ENCODE measurements at regions not wholly inside any gene's neighbourhood (a gene's known extent, or its start where the extent isn't known, plus 50 kb on each side); places are given as distances from the start of the nearest gene placed in this dataset.

- TF ChIP-seq ZNF496 (CRISPR knock-in tag; IDR thresholded peaks at IDR 0.05; ENCODE audit: insufficient replicate concordance) (no peak), HNF1B (CRISPR knock-in tag; IDR thresholded peaks at IDR 0.05) (no peak), CSRNP1 (CRISPR knock-in tag; IDR thresholded peaks at IDR 0.05) (no peak)
- WGBS (ENCODE audit: low lambda C conversion rate), result 14% methylated on average over 7 of the region's 7 CpGs
- ChIA-PET CTCF (ENCODE audit: low intra/inter-chr PET ratio, low total read pairs) (no interaction called here), POLR2A (no interaction called here)
- no peaks in the 10 kb centered on the region for H3K9me3 ChIP-seq (ENCODE audit: low read length)
- no peaks in the 10 kb centered on the region for H3K27me3 ChIP-seq (ENCODE audit: control insufficient read depth in 1 of 2, insufficient read depth in 2 of 2, low read length in 2 of 2)
- BruUV-seq (replicated peaks), result no TSS peak
- H3K4me3 ChIP-seq (replicated peaks in 1 of 3; ENCODE audit: insufficient read depth in 1 of 3, low read depth in 2 of 3, low read length in 3 of 3), result no peak overlapping the region
- H3K27ac ChIP-seq (ENCODE audit: extremely low read length, insufficient read depth, low read length), result no peak overlapping the region
- no peak overlapping the region for H3K9ac ChIP-seq (ENCODE audit: insufficient read depth, low read depth, low read length)
- no peak overlapping the region for H2AFZ ChIP-seq (ENCODE audit: low read length)
- no peaks in the 10 kb centered on the region for H3K79me2 ChIP-seq (ENCODE audit: insufficient read depth, low read length)
- FAIRE-seq (no peak), DNase-seq (ENCODE audit: low spot score) (no peak), ATAC-seq (no peak)
- H3K36me3 ChIP-seq (replicated peaks in 1 of 2; ENCODE audit: control insufficient read depth in 1 of 2, insufficient read depth in 2 of 2, low read length in 2 of 2), result no peaks in the 10 kb centered on the region
- H4K20me1 ChIP-seq (ENCODE audit: insufficient read depth, low read length), result no peaks in the 10 kb centered on the region
- H3K4me2 ChIP-seq (ENCODE audit: low read depth, low read length), result no peak overlapping the region
- no peaks in the 10 kb centered on the region for H3K4me1 ChIP-seq (ENCODE audit: insufficient read depth, low read length)
- in situ Hi-C loops (cut with HindIII; ENCODE audit: extremely low pct_ligation_motif_present, low pct_unique_long_range_greater_than_20kb), result no loop called here
- intact Hi-C loops (cut with micrococcal nuclease; ENCODE audit: unreplicated experiment), result no loop called here
Observed at GRCh38 chr4:22587253-22587652, 71.4 kb upstream of the ADGRA3 start.

- ATAC-seq (no peak), FAIRE-seq (no peak), DNase-seq (ENCODE audit: low spot score) (no peak)
- Histone ChIP-seq H3K4me3 (replicated peaks in 1 of 3; ENCODE audit: insufficient read depth in 1 of 3, low read depth in 2 of 3, low read length in 3 of 3) (no peak overlapping the region), H3K9me3 (ENCODE audit: low read length) (no peaks in the 10 kb centered on the region), H3K79me2 (ENCODE audit: insufficient read depth, low read length) (no peaks in the 10 kb centered on the region), H3K27me3 (ENCODE audit: control insufficient read depth in 1 of 2, insufficient read depth in 2 of 2, low read length in 2 of 2) (no peaks in the 10 kb centered on the region), H3K4me2 (ENCODE audit: low read depth, low read length) (no peak overlapping the region), H3K4me1 (ENCODE audit: insufficient read depth, low read length) (no peaks in the 10 kb centered on the region), H3K36me3 (replicated peaks in 1 of 2; ENCODE audit: control insufficient read depth in 1 of 2, insufficient read depth in 2 of 2, low read length in 2 of 2) (no peaks in the 10 kb centered on the region), H3K9ac (ENCODE audit: insufficient read depth, low read depth, low read length) (no peak overlapping the region), H2AFZ (ENCODE audit: low read length) (no peak overlapping the region), H4K20me1 (ENCODE audit: insufficient read depth, low read length) (no peaks in the 10 kb centered on the region), H3K27ac (ENCODE audit: extremely low read length, insufficient read depth, low read length) (no peak overlapping the region)
- ChIA-PET POLR2A (no interaction called here), CTCF (ENCODE audit: low intra/inter-chr PET ratio, low total read pairs) (no interaction called here)
- no TSS peak for BruUV-seq (replicated peaks)
- intact Hi-C loops (cut with micrococcal nuclease; ENCODE audit: unreplicated experiment) (no loop called here), in situ Hi-C loops (cut with HindIII; ENCODE audit: extremely low pct_ligation_motif_present, low pct_unique_long_range_greater_than_20kb) (no loop called here)
- WGBS (ENCODE audit: low lambda C conversion rate), result 50% methylated on average over 9 of the region's 10 CpGs
- TF ChIP-seq BCL6 (CRISPR knock-in tag; IDR thresholded peaks at IDR 0.05) (no peak), MYC (CRISPR knock-in tag; IDR thresholded peaks at IDR 0.05; ENCODE audit: borderline replicate concordance) (no peak), KAT7 (CRISPR knock-in tag; IDR thresholded peaks at IDR 0.05; ENCODE audit: borderline replicate concordance) (no peak), UBTF (CRISPR knock-in tag; IDR thresholded peaks at IDR 0.05) (no peak), SRSF1 (optimal IDR thresholded peaks at IDR 0.05; ENCODE audit: low read depth, low read length) (no peak)
Observed at GRCh38 chr4:22593933-22594332, 78.1 kb upstream of the ADGRA3 start.

Measured in HepG2 (cell line).